ENCODE measurements at regions not wholly inside any gene's neighbourhood (a gene's known extent, or its start where the extent isn't known, plus 50 kb on each side); places are given as distances from the start of the nearest gene placed in this dataset.

GRCh38 chr1:55279627-55280026 lies 64.5 kb upstream of the USP24 start:
- TF ChIP-seq ZFX (IDR thresholded peaks at IDR 0.05; ENCODE audit: borderline replicate concordance) (no peak), CTCF (IDR thresholded peaks at IDR 0.05) (no peak)
- no peak overlapping the region for H3K27ac ChIP-seq

DNA sequence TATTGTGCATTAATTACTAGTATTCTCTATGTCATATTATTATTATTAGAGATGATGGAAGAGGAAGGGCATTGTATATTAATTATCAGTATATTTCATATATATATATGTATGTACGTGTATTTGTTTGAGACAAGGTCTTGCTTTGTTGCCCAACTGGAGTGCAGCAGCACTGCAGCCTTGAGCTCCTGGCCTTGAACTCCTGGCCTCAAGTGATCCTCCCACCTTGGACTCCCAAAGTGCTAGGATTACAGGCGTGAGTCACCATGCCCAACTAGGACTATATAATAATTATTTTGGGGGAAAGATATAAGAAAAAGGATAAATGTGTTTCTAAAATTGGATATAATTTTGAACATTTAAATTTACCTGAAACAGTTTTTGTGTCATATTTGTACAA lies 63.2 kb upstream of the USP24 start:
- H3K27ac ChIP-seq, result no peak overlapping the region
- TF ChIP-seq CTCF (IDR thresholded peaks at IDR 0.05) (no peak), ZFX (IDR thresholded peaks at IDR 0.05; ENCODE audit: borderline replicate concordance) (no peak)

DNA sequence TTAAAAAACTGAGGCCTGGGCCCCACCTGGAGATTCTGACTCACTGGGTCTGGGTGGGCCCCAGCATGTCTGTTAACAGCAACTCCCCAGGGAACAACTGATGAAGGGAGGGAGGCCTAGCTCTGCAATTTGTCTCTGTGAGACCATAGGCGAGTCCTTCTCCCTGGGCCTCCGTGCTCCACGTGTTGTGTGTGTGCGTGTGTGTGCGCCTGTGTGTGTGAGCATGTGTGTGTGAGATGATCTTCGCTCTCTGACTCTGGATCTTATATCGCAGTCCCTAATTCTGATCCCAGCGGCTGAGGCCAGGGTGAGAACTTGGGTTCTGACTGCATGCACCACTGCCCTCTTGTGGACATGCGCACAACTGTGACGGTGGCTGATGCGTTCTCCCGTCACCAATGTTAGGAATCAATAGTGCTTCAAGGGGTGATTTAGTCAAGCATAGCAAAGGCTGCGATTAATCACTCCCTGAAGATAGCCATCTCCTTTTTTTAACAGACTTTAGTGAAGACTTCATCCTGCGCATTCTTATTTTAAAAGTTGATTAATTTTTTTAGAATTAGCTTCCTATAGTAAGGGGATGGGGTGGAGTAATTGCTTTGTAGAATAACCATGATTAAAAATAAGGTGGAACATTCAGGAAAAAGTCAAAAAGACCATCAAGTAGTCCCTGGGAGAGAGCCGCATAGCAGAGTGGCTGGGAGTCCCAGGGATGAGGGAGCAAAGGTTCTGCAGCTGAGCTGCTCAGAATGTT lies 62.4 kb upstream of the USP24 start:
- H3K27ac ChIP-seq, result no peak overlapping the region
- TF ChIP-seq CTCF (IDR thresholded peaks at IDR 0.05) (peak; percentile 83), ZFX (IDR thresholded peaks at IDR 0.05; ENCODE audit: borderline replicate concordance) (no peak)

DNA sequence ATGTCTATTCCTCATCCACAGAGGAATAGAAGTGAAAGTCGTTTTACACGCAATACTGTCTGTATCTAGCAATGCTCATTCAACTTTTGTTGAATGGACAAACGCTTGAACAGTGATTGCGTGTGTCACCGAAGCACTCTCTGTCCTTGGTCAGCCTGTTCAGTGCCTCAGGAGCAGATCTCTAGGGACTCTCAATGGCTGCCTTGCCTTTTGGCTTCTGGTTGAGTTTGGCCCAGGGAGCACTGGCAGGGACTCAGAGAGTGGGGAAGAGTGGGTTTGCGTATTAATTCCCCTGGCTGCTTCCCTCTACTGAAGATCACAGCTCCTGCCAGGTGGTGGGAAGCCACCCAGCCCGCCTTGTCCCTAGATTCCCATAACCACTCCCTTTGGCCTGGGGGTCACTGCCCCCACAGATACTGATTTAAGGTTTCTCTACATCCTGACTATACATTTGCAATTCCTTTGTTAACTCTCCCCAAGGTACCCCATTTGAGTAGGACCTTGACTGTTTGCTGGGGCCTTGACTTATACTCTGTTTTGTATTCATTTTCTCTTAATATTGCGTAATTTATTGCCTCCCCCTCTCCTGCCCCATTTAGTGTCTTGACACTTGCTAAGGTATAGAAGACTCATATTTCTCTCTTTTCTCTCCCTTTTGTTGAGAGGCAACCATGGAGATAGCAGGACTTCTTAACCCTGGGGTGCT lies 61.7 kb upstream of the USP24 start:
- TF ChIP-seq CTCF (IDR thresholded peaks at IDR 0.05) (no peak), ZFX (IDR thresholded peaks at IDR 0.05; ENCODE audit: borderline replicate concordance) (no peak)
- H3K27ac ChIP-seq, result no peak overlapping the region

- no peak overlapping the region for H3K27ac ChIP-seq
- no peak for TF ChIP-seq CTCF (IDR thresholded peaks at IDR 0.05)
- TF ChIP-seq ZFX (IDR thresholded peaks at IDR 0.05; ENCODE audit: borderline replicate concordance), result no peak
These were observed 60.8 kb upstream of the USP24 start for GRCh38 chr1:55275941-55276341.

DNA sequence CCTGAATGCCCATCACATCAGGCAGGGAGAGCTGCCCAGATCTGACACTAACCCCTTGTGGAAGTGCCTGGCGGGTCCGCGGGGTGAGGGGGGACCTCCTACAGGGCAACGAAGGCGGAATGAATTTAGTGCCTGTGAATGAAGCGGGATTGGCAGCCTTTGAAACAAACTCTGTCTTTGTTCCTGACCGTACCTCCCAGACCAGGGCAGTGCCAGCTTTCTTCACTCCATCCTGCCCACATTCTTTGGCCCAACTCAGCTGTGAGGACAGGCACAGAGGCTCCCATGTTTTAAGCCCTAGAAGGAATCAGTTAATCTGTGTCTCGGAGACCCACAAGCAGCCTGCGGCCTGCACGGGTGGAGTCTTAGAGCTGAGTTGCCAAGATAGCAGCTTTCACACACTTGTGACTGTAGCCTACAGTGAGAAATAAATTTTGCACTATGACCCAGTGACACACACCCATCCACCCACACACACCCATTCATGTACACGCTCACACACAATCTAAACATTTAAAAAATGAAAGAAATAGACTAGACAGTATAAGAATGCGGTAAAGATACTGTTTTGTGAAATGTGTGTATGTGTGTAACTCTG lies 60.1 kb upstream of the USP24 start:
- TF ChIP-seq CTCF (IDR thresholded peaks at IDR 0.05) (no peak), ZFX (IDR thresholded peaks at IDR 0.05; ENCODE audit: borderline replicate concordance) (no peak)
- H3K27ac ChIP-seq, result no peak overlapping the region

GRCh38 chr1:55272994-55273393 lies 57.8 kb upstream of the USP24 start:
- TF ChIP-seq ZFX (IDR thresholded peaks at IDR 0.05; ENCODE audit: borderline replicate concordance) (no peak), CTCF (IDR thresholded peaks at IDR 0.05) (no peak)
- H3K27ac ChIP-seq, result no peak overlapping the region

Data from 22Rv1 (cell line).